GM18867 (cell line): ENCODE measurements at regions not wholly inside any gene's neighbourhood (a gene's known extent, or its start where the extent isn't known, plus 50 kb on each side); places are given as distances from the start of the nearest gene placed in this dataset.
"Not testable (repeated sequence)": the region's sequence is repeated elsewhere in the genome, so short reads cannot be mapped to it uniquely, and the experiment has no call there.

ENCODE experiments used
- ATAC-seq: cut with Tn5 transposase; IDR thresholded peaks from one replicate; pipeline ENCODE4 v1.9.1; 2021; ENCODE audit warnings: mild to moderate bottlenecking, moderate library complexity; ENCODE audit not compliant: unreplicated experiment

DNA sequence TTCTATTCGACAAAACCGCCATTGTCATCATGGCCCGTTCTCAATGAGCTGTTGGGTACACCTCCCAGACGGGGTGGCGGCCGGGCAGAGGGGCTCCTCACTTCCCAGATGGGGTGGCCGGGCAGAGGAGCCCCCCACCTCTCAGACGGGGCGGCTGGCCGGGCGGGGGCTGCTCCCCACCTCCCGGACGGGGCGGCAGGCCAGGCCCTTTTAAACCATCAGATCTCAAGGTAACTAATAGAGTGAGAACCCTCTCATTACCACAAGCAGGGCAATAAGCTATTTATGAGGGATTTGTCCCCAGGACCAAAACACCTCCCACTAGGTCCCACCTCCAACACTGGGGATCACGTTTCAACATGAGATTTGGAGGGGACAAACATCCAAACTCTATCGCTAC, 571.5 kb downstream of the INSC start:
- not testable (repeated sequence) for ATAC-seq

DNA sequence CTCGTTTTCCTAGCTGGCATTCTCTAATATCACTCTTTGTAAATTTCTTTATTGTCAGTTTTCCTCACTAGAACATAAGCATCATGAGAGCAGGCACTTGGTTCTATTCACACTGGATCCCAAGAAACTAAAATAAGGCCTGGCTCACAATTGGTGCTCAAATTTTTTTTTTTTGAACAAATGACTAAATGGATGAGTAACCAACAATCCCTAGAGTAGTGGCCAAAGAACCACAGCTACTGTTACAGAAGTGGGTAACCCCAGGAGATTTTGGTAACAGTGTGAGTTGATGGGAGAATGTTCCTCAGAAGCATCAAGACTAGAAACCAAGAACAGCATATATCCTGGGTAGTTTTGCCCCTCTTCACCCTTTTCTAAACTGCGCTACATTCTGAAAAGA, 572.6 kb downstream of the INSC start:
- ATAC-seq: no peak

DNA sequence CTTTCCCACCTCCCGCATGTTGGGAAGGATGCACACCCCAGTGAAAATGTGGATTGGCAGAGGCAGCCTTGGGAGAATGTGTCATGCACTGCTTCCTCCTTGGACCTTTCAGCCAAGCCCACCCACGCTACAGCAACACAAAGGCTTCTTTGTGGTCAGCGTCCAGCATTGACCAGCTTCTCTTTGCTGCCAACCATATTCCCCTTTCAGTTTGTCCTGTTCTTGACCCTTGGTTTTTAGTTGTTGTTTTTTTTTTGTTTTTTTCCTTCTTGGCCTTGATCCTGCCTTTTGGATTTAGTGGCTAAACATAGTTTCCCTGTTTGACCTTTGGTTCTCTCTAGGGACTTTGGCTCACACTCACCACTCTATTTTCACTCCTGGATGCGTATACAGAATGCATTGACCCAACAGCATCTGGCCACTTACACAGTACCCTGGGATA, 573.6 kb downstream of the INSC start:
- ATAC-seq: no peak

DNA sequence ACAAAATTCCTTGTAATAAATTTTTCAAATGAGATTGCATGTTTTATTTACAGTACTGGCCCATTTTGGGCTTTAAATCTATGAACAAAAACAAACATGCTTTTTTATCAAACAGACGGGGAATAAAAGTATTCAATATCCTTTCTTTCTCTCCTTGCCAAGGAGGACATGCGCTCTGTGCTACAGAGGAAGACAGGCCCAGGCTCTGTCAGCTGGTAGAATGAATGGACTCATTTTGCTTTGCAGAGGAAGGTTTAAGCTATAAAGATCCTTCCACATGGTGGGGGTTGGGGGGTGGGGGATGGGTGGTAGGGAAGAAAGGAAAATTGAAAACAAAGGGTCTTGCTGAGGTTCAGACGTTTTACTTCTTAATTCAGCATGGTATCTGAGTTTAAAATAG, 575.6 kb downstream of the INSC start:
- no peak for ATAC-seq

DNA sequence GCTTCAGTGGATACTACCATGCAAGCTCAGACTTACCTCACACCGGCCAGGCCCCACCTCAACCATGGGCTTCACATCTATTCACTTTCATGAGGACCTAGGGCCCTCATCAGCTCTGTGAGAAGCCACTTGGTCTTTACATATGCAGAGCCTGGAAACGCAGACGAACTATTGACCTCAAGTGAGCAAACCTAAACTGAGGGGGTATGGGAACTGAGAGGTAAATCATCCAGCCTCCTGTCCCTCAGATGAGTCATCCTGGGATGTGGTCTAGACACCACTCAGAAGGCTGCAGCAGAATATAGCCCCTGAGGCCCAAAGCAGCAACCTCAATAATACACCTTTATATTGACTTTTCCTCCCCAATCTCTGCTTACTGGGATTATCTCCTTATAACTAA, 578.0 kb downstream of the INSC start:
- ATAC-seq: peak; percentile 71

DNA sequence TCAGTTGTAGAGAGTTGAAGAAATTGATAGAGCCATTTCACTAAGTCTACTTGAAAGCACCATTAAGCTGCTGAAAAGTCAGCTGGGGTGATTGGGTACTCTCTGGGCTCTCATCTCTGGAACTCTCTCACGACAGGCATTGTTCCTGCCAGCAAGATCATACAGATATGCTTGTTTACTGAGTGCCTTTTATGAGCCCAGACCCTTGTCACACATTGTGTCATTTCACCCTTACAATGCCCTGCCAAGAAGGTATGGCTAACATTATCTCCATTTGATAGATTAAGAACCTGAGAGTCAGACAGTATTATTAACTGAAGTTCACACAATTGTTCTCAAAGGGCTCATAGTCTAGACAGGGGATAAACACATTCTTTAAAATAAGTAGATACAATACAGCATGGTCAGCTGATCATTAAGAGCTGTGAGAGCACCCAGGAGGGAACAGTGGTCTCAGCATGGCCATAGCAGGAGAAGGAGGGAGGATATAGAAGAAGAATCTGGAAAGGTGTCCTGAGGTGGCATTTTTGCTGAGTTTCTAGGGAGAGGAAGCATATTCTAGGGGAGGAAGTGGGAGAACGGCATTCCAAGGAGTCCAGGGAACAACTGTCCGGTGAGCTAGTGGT, 580.5 kb downstream of the INSC start:
- no peak for ATAC-seq

DNA sequence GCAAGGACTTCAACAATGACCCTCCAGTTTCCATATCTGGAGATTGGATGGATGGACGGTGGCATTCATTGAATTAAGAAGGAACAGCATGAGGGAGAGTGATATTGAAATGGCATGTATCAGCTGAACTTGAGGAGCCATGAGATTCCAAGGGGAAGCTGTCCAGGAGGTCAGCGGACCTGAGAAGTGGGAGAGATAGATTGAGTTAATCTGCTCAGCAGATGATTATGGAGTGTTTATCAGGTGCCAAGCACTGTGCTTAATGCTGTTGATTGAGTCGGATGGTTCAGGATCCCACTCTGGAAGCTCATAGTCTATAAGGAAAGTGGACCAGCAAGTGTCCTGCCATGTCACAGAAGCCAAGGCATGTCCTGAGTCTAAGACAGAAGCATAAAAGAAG, 581.3 kb downstream of the INSC start:
- no peak for ATAC-seq

DNA sequence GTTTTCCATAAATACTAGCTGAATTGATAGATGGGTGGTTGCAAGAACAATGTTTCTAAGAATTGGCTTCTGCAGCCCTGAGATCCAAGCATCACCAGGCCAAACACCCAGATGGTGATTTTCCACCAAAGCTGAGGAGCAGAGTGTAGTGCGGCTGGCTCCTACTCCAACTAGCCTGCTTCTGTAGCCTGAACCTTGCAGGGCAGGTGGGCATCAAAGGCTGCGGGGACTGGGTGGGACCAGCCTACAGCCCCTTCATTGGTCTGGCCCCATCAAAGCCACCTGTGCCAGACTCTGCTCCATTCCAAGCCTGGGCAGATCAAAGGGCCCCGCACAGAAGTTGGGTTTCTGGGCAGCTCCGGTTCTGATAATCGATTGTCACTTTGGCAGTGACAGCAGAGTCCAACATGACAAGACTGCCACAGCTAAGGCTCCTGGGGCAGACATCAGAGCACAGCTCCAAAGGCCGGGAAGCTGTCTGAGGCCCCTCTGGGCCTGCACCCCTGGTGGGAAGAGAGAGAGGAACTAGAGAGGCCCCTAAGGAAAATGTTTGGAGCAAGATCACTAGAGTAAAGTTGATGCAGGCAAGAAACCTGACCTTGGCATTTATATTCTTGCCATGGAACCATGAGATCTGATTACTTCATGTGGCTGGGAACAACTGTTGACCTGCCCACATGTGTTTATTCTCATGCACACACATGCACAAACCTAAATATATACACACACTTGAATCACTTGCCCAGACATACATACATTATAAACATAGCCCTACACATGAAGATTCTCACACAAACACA, 582.9 kb downstream of the INSC start:
- no peak for ATAC-seq

DNA sequence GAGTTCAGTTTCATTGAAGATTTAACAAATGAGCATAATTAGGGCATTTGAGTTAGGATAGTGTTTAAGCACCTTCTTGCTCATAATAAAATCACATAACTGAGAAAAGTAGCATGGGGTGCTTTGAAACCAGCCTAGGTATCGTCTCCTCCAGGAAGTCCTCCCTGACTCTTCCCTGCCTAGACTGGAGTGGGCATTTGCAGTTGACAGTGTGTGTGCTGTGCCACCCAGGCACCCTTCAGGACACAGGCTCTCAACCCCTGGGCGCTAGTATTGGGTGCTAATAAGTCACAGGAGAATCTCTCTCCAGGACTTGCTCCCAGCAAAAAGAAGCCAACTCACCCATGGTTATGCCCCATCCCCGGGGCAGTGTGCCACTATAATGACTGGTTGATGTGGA, 584.1 kb downstream of the INSC start:
- no peak for ATAC-seq

DNA sequence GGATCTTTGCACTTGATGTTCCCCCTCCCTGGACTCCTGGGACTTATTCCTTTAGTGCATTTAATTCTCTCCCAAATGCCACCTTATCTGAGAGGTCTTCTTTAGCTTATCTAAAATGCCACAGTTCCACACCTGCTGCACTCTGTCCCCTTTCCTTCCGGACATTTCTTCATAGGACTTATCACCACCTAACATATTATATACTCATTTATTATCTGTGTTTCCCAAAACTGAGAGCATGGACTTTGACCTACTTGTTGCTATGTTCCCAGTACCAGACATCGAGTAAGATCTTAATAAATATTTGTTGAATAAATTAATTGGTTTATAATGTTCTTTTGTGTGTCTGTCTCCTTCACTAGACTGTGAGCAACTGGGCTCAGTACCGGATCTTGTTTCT, 585.3 kb downstream of the INSC start:
- no peak for ATAC-seq

DNA sequence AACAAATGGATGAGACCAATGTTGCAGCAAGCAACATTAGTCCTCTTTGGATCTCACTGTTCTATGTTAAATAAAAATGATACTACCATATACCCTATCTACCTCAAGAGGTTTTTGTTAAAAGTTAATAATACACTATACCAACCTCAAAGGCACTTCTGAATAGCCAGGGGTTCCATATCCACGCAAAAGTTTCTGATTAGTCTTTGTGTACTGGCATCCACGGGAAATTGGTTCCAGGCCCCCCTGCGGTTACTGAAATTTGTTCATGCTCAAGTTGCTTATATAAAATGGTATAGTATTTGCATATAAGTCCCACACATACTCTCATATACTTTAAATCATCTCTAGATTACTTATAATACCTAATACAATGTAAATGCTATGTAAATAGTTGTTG, 585.7 kb downstream of the INSC start:
- no peak for ATAC-seq

DNA sequence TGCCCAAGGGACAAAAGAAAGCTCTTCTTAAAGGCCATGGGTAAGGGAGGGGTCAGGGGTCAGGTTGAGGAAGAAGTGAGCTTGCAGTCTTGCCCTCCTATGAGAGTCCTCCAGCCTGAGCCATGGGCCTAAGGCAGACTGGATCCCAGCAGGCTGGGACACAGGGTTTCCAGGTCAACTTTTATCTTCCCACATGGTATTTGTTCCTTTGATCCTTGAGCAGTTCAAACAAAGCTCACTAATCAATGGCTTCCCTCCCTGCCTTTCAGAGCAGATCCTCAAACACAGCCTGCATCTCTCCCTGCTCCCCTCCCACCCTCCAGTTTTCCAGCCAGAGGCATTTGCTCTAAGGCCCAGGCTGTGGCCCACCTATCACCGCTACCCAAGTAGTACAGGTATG, 589.3 kb downstream of the INSC start:
- no peak for ATAC-seq

DNA sequence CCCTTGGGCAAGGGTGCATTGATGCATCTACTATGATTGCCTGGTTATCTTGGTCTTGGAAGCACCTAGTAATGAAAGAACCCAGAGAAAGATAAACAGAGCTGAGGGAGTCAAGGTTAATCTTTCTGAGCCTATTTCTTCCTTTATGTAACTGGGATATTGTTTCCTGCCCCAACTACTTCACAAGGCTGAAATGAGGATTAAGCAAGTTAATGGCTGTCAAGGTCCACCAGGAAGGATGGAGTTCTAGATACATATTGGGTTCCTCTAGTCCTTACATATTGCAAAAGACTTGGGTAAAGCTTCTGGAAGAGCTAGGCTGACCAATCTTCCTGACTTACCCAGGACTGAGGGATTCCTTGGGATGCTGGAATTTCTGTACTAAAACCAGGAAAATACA, 589.8 kb downstream of the INSC start:
- ATAC-seq: no peak

DNA sequence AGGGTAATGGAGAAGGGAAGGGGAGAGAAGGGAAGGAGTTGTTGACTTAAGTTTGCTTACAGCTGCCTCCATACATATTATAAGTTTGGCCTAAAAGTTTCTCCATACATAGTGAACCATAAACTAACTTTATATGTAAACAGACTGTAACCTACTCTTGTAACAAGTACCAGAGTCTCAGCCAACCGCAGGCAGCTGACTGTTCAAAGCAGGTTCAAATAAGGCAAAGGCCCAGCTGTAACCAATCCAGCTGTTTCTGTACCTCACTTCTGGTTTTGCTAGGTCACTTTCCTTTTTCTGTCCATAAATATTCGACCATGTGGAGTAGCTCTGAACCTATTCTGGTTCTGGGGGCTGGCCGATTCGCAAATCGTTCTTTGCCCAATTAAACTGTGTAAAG, 591.2 kb downstream of the INSC start:
- ATAC-seq: no peak

DNA sequence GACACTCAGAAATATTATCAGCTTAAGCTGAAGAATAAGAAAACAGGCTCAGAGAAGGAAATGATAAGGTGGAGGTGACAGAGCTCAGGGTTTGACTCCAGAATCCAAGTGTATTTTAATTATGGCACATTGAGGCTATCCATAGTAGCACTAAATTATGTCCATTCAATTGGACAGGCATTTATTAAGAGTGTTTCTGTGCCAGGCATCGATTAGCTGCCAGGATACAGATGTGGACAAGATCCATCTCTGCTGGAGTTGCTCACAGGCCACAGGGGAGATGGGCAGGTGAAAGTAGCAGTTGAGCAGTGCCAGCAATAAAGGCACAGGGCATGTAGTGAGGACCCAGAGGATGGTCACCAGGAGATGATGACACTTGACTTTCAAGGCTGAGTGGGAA, 592.5 kb downstream of the INSC start:
- ATAC-seq: no peak

DNA sequence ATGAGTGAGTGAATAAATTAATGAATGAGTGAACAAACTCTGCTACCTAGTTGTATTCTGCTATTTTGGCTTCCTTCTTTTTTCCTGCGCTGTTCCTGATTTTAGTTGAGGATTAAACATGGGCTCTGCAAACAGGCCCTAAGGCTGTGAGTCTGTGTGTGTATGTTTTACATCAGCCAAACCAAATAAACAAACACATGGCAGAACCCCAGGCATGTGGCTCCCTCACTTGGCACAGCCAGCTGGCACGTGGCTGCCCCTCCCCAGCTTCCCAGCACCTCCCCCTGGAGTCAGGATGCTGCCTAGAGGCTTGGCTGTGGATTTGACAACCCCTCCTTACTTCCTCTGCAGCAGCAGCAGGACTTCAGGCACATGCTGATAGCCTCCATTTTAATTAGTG, 593.2 kb downstream of the INSC start:
- no peak for ATAC-seq

DNA sequence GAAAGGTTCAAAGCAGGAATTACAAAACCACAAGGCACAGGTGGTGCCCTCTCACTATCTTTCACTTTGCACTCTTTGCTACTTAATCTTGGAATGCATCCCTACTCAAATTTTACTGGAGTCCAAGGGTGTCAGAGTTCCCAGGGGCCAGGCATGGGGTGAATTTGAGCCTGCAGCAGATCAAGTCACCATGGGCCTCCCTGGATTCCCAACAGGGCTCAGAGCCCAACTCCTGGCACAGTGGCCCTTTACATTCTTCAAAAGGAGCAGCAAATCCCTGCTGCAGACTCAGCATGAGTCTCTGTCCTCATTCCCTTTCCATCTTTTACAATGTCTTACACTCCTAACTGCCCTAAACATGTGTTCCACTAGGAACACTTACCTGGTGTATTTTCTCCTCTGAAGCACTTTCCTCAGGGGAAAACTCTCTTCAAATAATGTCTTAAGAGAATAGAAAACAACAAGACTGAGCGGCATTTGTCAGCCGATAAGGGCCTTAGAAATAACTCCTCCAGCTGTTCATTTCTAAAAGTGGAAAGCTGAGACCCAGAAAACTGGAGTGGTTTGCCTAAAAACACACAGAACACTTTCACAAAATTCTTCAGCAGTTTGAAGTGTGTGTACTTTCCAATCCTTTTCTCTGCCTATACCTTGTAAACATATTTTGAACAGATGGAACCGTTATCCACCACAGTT, 596.0 kb downstream of the INSC start:
- ATAC-seq: no peak

DNA sequence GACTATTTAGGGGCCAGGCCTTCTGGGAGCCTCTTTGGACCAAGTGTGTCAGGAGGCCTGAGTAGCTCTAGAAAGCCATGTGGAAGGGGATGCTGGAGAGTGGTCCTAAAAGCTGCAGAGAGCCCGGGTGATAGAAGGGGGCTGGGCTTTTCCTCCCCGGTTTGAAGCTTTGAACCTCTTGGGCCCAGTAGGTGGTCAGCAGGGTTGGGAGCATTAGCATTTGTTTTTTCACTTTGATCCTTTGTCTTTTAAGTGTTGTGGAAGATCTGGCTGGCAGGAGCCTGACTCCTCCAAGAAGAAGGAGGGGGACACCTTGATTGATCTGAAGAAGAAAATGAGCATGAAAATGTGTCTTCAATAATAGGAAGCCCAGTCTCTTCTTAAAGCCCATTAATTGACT, 596.6 kb downstream of the INSC start:
- ATAC-seq: no peak

DNA sequence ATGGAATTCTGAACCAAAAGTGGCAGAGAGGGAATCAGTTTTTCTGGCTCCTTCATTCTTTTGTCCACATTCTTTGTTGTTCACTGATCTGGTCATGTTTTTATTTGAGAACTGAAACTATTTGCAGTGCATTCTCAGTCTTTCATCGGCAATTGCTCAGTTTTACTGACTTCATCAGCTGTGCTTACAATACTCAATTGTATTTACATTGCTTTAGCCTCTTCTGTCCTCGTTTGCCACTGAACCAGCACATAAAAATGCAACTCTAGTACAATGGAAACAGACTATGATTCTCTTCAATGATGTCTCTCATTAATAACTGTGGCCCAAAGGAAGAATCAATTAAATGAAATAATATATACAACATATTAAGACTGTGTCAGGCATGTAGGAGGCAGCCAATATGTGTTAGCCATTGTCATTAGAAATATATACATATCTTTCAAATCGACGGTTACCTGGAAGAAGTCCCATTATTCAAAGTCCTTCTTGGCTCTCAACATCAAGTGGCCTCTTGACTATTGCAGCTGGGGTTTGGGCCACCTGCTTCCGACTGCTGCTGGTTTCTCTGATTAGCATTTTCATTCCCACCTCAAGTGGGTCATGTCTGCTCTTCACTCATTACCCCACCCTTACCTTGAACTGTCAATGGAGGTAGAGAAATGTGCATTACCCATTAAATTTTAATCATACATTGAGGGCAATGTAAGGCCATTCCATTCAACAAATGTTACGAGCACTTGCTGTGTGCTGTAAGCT, 600.1 kb downstream of the INSC start:
- no peak for ATAC-seq

DNA sequence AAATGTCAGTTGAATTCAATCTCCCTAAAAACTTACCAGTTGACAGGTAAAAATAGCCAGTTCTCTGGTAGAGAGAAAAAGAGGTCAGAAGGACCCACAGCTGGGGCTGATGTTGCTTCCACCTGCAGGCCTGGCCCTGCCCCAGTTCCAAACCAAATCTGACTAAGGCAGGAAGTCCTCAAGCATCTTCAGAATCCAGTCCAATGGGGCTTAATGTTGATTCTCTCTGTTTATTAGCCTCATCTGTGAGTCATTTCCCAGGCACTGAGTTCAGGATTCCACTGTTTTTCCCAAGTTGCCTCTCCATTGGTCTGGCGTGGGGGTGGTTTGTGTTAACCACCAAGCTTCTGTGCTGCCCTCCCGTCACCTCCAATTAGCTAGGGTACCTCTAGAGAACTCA, 601.8 kb downstream of the INSC start:
- no peak for ATAC-seq

DNA sequence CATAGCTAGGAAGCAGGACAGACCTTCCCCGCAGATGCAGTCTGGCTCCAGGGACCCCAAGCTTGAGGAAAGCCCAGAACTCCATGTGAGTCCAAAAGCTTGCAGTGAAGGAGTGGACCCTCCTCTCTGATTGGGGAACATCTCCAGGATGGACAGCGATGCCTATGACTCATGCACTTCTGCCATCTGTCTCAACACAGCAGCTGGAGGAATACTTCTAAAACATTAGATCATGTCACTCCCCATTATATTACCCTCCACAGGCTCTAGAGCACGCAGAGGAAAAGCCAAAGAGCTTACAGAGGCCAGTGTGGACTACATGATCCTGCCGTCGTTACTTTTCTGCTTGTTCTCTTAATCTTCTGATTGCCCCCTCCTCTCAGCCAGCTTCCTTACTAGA, 605.7 kb downstream of the INSC start:
- ATAC-seq: no peak
